GM23338 (cell line): ENCODE measurements at regions not wholly inside any gene's neighbourhood (a gene's known extent, or its start where the extent isn't known, plus 50 kb on each side); places are given as distances from the start of the nearest gene placed in this dataset.
A peak's percentile ranks its signal among the peaks of the same experiment; 100 is the strongest.

Source experiments
- ATAC-seq: fragments of 200-7000 bp; cut with Tn5 transposase; 3 replicates; pipeline ENCODE4 v1.9.1; 2020
- DNase-seq: peaks from one replicate; pipeline ENCODE4 v3.0.0-alpha.2; 2015; ENCODE audit warnings: low spot score
- H2AFZ ChIP-seq: fragments of 200-600 bp; sonication (generic); 2 replicates; pipeline ENCODE4 v1.8.0; 2016; ENCODE audit warnings: antibody characterized with exemption, mild to moderate bottlenecking, moderate library complexity
- H3F3A ChIP-seq: fragments of 200-600 bp; sonication (generic); replicated peaks from 2 replicates; pipeline ENCODE4 v1.8.0; 2017; ENCODE audit warnings: antibody characterized with exemption, mixed run types, low read depth
- H3K27ac ChIP-seq: fragments of 200-600 bp; sonication (generic); 2 replicates; pipeline ENCODE4 v1.6.1; 2016; ENCODE audit warnings: low read depth
- H3K27me3 ChIP-seq: fragments of 200-600 bp; sonication (generic); 2 replicates; pipeline ENCODE4 v1.8.0; 2016; ENCODE audit warnings: mild to moderate bottlenecking, mixed run types, moderate library complexity; ENCODE audit not compliant: insufficient read depth
- H3K36me3 ChIP-seq: fragments of 200-600 bp; sonication (generic); 2 replicates; pipeline ENCODE4 v1.8.0; 2016; ENCODE audit warnings: mild to moderate bottlenecking; ENCODE audit not compliant: insufficient read depth
- H3K4me1 ChIP-seq: fragments of 200-600 bp; sonication (generic); 2 replicates; pipeline ENCODE4 v1.8.0; 2016; ENCODE audit warnings: mild to moderate bottlenecking, moderate library complexity; ENCODE audit not compliant: insufficient read depth
- H3K4me2 ChIP-seq: fragments of 200-600 bp; sonication (generic); 2 replicates; pipeline ENCODE4 v1.7.1; 2017; ENCODE audit warnings: mixed run types
- H3K4me3 ChIP-seq: fragments of 200-600 bp; sonication (generic); 2 replicates; pipeline ENCODE4 v1.6.1; 2016; ENCODE audit warnings: mixed run types
- H3K79me2 ChIP-seq: fragments of 200-600 bp; sonication (generic); replicated peaks from 2 replicates; pipeline ENCODE4 v1.8.0; 2017; ENCODE audit warnings: mild to moderate bottlenecking; ENCODE audit not compliant: insufficient read depth
- H3K9me2 ChIP-seq: fragments of 200-600 bp; sonication (generic); 2 replicates; pipeline ENCODE4 v1.8.0; 2017; ENCODE audit not compliant: insufficient read depth
- H4K20me1 ChIP-seq: fragments of 200-600 bp; sonication (generic); replicated peaks from 2 replicates; pipeline ENCODE4 v1.8.0; 2017; ENCODE audit warnings: mild to moderate bottlenecking; ENCODE audit not compliant: insufficient read depth
- H3K27ac Mint-ChIP-seq: 2 replicates; pipeline ENCODE4 v1.8.0; 2020; ENCODE audit warnings: inconsistent platforms, mild to moderate bottlenecking, moderate library complexity, mixed read lengths
- H3K27me3 Mint-ChIP-seq: 3 replicates; pipeline ENCODE4 v1.8.0; 2022; ENCODE audit warnings: low read depth, mild to moderate bottlenecking, moderate library complexity, mixed read lengths, inconsistent platforms; ENCODE audit not compliant: insufficient read depth, poor library complexity
- H3K36me3 Mint-ChIP-seq: 3 replicates; pipeline ENCODE4 v1.8.0; 2021; ENCODE audit warnings: low read depth, mild to moderate bottlenecking, inconsistent platforms, moderate library complexity, mixed read lengths
- H3K4me1 Mint-ChIP-seq: 3 replicates; pipeline ENCODE4 v1.8.0; 2020; ENCODE audit warnings: mild to moderate bottlenecking, inconsistent platforms, mixed read lengths
- H3K4me3 Mint-ChIP-seq: 3 replicates; pipeline ENCODE4 v1.8.0; 2021; ENCODE audit warnings: moderate library complexity, mild to moderate bottlenecking, inconsistent platforms, mixed read lengths
- H3K9me3 Mint-ChIP-seq: 3 replicates; pipeline ENCODE4 v1.8.0; 2020; ENCODE audit warnings: moderate library complexity, mild to moderate bottlenecking, inconsistent platforms, mixed read lengths
- CREB1 ChIP-seq: fragments of 250-450 bp; sonication (Bioruptor Pico); IDR thresholded peaks from 2 replicates; pipeline ENCODE4 v1.5.0; 2020; ENCODE audit warnings: low read depth, mild to moderate bottlenecking, moderate library complexity
- EZH2 ChIP-seq: fragments of 200-600 bp; sonication (generic); IDR thresholded peaks from one replicate; pipeline ENCODE4 v1.8.0; 2017; ENCODE audit warnings: antibody characterized with exemption, mild to moderate bottlenecking, low read depth; ENCODE audit not compliant: unreplicated experiment
- EZH2phosphoT487 ChIP-seq: fragments of 200-600 bp; sonication (generic); IDR thresholded peaks from one replicate; pipeline ENCODE4 v1.8.1; 2018; ENCODE audit warnings: antibody characterized with exemption; ENCODE audit not compliant: unreplicated experiment
- NANOG ChIP-seq: IDR thresholded peaks from 2 replicates; pipeline ENCODE4 v1.6.1; 2016; ENCODE audit warnings: antibody characterized with exemption, borderline replicate concordance
- POLR2AphosphoS5 ChIP-seq: IDR thresholded peaks from 2 replicates; pipeline ENCODE4 v1.6.1; 2016; ENCODE audit warnings: antibody characterized with exemption, low read depth
- STAT1 ChIP-seq: IDR thresholded peaks from one replicate; pipeline ENCODE4 v1.6.1; 2016; ENCODE audit warnings: antibody characterized with exemption; ENCODE audit not compliant: unreplicated experiment
- ZNF114 ChIP-seq: fragments of 250-450 bp; sonication (Bioruptor Pico); IDR thresholded peaks from 2 replicates; pipeline ENCODE4 v1.5.0; 2020; ENCODE audit warnings: mild to moderate bottlenecking, moderate library complexity
- ZNF331 ChIP-seq: fragments of 250-450 bp; sonication (Bioruptor Pico); IDR thresholded peaks from 2 replicates; pipeline ENCODE4 v1.5.0; 2020; ENCODE audit warnings: low read depth, mild to moderate bottlenecking, moderate library complexity
- ZNF462 ChIP-seq: fragments of 250-450 bp; sonication (Bioruptor Pico); IDR thresholded peaks from 2 replicates; pipeline ENCODE4 v1.5.0; 2020; ENCODE audit warnings: mild to moderate bottlenecking, moderate library complexity

GRCh38 chr11:106497822-106498221 lies 420.4 kb downstream of the AASDHPPT start:
- Histone ChIP-seq H3K4me2 (no peak overlapping the region), H3K79me2 (no peaks in the 10 kb centered on the region), H4K20me1 (no peaks in the 10 kb centered on the region), H3K27ac (no peak overlapping the region), H3K4me3 (no peak overlapping the region), H3K4me1 (no peaks in the 10 kb centered on the region), H3K27me3 (no peaks in the 10 kb centered on the region), H3K36me3 (no peaks in the 10 kb centered on the region), H3K9me2 (no peaks in the 10 kb centered on the region), H2AFZ (no peak overlapping the region), H3F3A (no peaks in the 10 kb centered on the region)
- TF ChIP-seq STAT1 (no peak), ZNF331 (no peak), EZH2phosphoT487 (no peak), POLR2AphosphoS5 (no peak), ZNF462 (CRISPR knock-in tag) (no peak), EZH2 (no peak), NANOG (no peak), ZNF114 (no peak)
- Mint-ChIP-seq H3K36me3 (no peaks in the 10 kb centered on the region), H3K27me3 (no peaks in the 10 kb centered on the region), H3K4me3 (no peak overlapping the region), H3K27ac (no peak overlapping the region), H3K9me3 (no peaks in the 10 kb centered on the region), H3K4me1 (no peaks in the 10 kb centered on the region)
- ATAC-seq (no peak), DNase-seq (peak; percentile 8)

GRCh38 chr11:106503901-106504300 lies 426.4 kb downstream of the AASDHPPT start:
- no peak for ATAC-seq
- DNase-seq = no peak
- TF ChIP-seq EZH2 (no peak), CREB1 (CRISPR knock-in tag) (no peak), ZNF462 (CRISPR knock-in tag) (no peak)

More at GRCh38 chr11:106503901-106504300, 426.4 kb downstream of the AASDHPPT start:
- no peaks in the 10 kb centered on the region for H3K9me3 Mint-ChIP-seq
- no peak overlapping the region for H3K27ac ChIP-seq
- H3K4me2 ChIP-seq = no peak overlapping the region
- H3K36me3 Mint-ChIP-seq = no peaks in the 10 kb centered on the region
- no peaks in the 10 kb centered on the region for H4K20me1 ChIP-seq
- H2AFZ ChIP-seq = no peak overlapping the region
- no peak overlapping the region for H3K27ac Mint-ChIP-seq
- no peaks in the 10 kb centered on the region for H3K27me3 ChIP-seq
- no peak overlapping the region for H3K4me3 ChIP-seq
- no peaks in the 10 kb centered on the region for H3K79me2 ChIP-seq
- H3K9me2 ChIP-seq = no peaks in the 10 kb centered on the region
- no peaks in the 10 kb centered on the region for H3K36me3 ChIP-seq
- no peak overlapping the region for H3K4me3 Mint-ChIP-seq
- no peaks in the 10 kb centered on the region for H3F3A ChIP-seq
- H3K4me1 Mint-ChIP-seq = no peaks in the 10 kb centered on the region
- H3K4me1 ChIP-seq = no peaks in the 10 kb centered on the region
- no peaks in the 10 kb centered on the region for H3K27me3 Mint-ChIP-seq
